Right lobe of liver (tissue), 6 donors: ENCODE measurements at regions not wholly inside any gene's neighbourhood (a gene's known extent, or its start where the extent isn't known, plus 50 kb on each side); places are given as distances from the start of the nearest gene placed in this dataset.

Experiments used
- ATAC-seq, 4 donors: fragments of 200-7000 bp; cut with Tn5 transposase; one replicate each; pipeline ENCODE4 v1.9.1; 2020; ENCODE audit warnings: mild to moderate bottlenecking in 4 of 4, moderate library complexity in 4 of 4
- DNase-seq, 3 donors: peaks; one replicate each; pipeline ENCODE4 v3.0.0-alpha.2; 2020
- H3K27ac ChIP-seq, 3 donors: fragments of 200-600 bp; one replicate each; pipeline ENCODE4 v1.8.0; 2022
- H3K27me3 ChIP-seq, 2 donors: fragments of 200-600 bp; one replicate each; pipeline ENCODE4 v1.8.0; 2022
- H3K36me3 ChIP-seq, 4 donors: fragments of 200-600 bp; sonication (generic) in 1 of 4; one replicate each; pipeline versions ENCODE4 v1.5.1 to v1.8.0; 2017 to 2022; ENCODE audit warnings: control low read depth in 1 of 4
- H3K4me1 ChIP-seq, 4 donors: fragments of 200-600 bp; sonication (generic) in 1 of 4; one replicate each; pipeline versions ENCODE4 v1.5.1 to v1.8.0; 2017 to 2022; ENCODE audit warnings: control low read depth in 1 of 4
- H3K4me3 ChIP-seq, 3 donors: fragments of 200-600 bp; one replicate each; pipeline ENCODE4 v1.8.0; 2022
- H3K9me3 ChIP-seq, 4 donors: fragments of 200-600 bp; sonication (generic) in 1 of 4; one replicate each; pipeline versions ENCODE4 v1.5.1 to v1.8.0; 2017 to 2022; ENCODE audit warnings: control low read depth in 1 of 4
- POLR2A ChIP-seq: fragments of 450-650 bp; IDR thresholded peaks from one replicate; pipeline ENCODE4 v1.6.1; 2017; ENCODE audit warnings: antibody characterized with exemption, mild to moderate bottlenecking
- WGBS: methylation state at CpG from one replicate; pipeline ENCODE4 v1.1.6; 2018; ENCODE audit warnings: low coverage, low lambda C conversion rate; ENCODE audit not compliant: insufficient coverage; ENCODE audit errors: missing lambda C conversion rate; 5-methylcytosine and 5-hydroxymethylcytosine counted together
- intact Hi-C, 2 donors: fragments of 100-400 bp; cut with DNase I; formaldehyde crosslinking; loops; one replicate each; pipeline versions ENCODE4 v1.11.2 to v1.14.1; 2022
- TF ChIP-seq, protein P1 (sequence below), 4 donors: fragments of 200-600 bp in 3 of 4; fragments of 450-650 bp in 1 of 4; IDR thresholded peaks; one replicate each; pipeline versions ENCODE4 v1.5.1 to v1.8.0; 2016 to 2022; ENCODE audit warnings: antibody characterized with exemption in 4 of 4, mild to moderate bottlenecking in 2 of 4
- donor health status: DM: no; HTN: yes; CAD: no.
- donor health status: DM: no; HTN: no; CAD: no.
- donor health status: DM: no; HTN: no; CAD: no.
- donor health status: DM: no; HTN: yes; CAD: no.
- donor health status: DM: no; HTN: yes; CAD: no.

- Histone ChIP-seq H3K27ac (no peak overlapping the region), H3K36me3 (no peaks in the 10 kb centered on the region), H3K9me3 (peaks cover 0 to 12% (median 0%) of the 10 kb centered on the region in 4 donors), H3K4me3 (no peak overlapping the region), H3K4me1 (no peaks in the 10 kb centered on the region), H3K27me3 (no peaks in the 10 kb centered on the region)
- no peak for TF ChIP-seq POLR2A
- TF ChIP-seq, protein P1, sequence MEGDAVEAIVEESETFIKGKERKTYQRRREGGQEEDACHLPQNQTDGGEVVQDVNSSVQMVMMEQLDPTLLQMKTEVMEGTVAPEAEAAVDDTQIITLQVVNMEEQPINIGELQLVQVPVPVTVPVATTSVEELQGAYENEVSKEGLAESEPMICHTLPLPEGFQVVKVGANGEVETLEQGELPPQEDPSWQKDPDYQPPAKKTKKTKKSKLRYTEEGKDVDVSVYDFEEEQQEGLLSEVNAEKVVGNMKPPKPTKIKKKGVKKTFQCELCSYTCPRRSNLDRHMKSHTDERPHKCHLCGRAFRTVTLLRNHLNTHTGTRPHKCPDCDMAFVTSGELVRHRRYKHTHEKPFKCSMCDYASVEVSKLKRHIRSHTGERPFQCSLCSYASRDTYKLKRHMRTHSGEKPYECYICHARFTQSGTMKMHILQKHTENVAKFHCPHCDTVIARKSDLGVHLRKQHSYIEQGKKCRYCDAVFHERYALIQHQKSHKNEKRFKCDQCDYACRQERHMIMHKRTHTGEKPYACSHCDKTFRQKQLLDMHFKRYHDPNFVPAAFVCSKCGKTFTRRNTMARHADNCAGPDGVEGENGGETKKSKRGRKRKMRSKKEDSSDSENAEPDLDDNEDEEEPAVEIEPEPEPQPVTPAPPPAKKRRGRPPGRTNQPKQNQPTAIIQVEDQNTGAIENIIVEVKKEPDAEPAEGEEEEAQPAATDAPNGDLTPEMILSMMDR (IDR thresholded peaks at IDR 0.05) = no peak
- intact Hi-C loops = no loop called here
- no peak for ATAC-seq
- WGBS = 72% methylated on average over 3 of the region's 3 CpGs
- DNase-seq = no peak
Measured at GRCh38 chrX:43456063-43456462, 200.0 kb upstream of the MAOA start.

DNA sequence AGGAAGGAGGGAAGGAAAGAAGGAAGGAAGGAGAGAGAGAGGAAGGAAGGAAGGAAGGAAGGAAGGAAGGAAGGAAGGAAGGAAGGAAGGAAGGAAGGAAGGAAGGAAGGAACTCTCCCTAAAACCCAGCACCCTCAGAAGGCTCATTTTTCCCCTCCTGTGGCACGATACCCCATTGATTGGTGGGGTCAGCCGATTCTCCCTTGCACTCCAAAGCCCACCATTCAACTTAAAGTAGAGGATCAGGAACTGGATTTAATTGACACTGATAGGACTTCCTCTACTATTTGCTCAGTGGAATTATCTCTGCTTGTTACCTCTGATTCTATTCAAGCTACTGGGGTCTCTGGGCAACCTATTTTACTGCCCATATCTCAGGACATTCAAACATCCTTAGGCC is 199.2 kb upstream of the MAOA start:
- Histone ChIP-seq H3K27me3 (no peaks in the 10 kb centered on the region), H3K36me3 (no peaks in the 10 kb centered on the region), H3K27ac (no peak overlapping the region), H3K4me1 (no peaks in the 10 kb centered on the region), H3K4me3 (no peak overlapping the region), H3K9me3 (peaks cover 0 to 6% (median 0%) of the 10 kb centered on the region in 4 donors)
- ATAC-seq (no peak), DNase-seq (no peak)
- TF ChIP-seq, protein P1 (IDR thresholded peaks at IDR 0.05) = no peak
- TF ChIP-seq POLR2A = no peak
- intact Hi-C loops = no loop called here
- WGBS = 25% methylated on average over 1 of the region's 2 CpGs

DNA sequence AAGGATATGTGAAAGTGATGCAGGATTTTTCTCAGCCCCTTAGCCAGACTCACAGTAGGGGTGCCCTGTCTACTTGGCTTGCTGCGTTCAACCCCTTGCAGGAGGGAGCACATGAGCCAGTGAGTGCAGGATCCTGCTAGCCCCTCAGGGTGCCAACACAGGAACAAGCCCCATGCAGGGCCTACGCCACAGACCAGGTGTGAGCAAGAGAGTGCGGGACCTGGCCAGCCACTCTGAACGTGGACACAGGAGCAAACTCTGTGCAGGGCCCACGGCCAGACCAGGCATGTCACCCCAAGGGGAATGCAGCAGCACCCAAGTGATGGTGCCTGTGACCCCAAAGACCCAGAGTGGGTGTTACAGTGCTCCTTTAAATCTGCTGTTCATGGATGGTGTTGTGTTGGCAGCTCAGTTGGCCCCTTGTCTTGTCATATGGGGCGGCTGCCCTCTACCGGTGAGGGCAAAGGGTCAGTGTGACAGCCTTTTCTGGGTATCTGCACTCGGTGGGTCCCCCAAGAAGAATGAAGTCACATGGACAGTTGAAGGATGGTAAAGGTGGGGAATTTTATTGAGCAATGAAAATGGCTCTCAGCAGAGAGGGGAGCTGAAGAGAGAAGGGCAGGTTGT is 188.4 kb upstream of the MAOA start:
- ATAC-seq (peak in 1 of 4 donors; percentile 26), DNase-seq (peak in 1 of 3 donors; percentile 41)
- Histone ChIP-seq H3K9me3 (no peaks in the 10 kb centered on the region), H3K27ac (no peak overlapping the region), H3K4me3 (no peak overlapping the region), H3K27me3 (no peaks in the 10 kb centered on the region), H3K4me1 (no peaks in the 10 kb centered on the region), H3K36me3 (no peaks in the 10 kb centered on the region)
- WGBS = 13% methylated on average over 3 of the region's 8 CpGs
- intact Hi-C loops = no loop called here
- no peak for TF ChIP-seq POLR2A
- TF ChIP-seq, protein P1 (IDR thresholded peaks at IDR 0.05) = peak in 3 of 4 donors; percentile 16 to 34 (median 25)

DNA sequence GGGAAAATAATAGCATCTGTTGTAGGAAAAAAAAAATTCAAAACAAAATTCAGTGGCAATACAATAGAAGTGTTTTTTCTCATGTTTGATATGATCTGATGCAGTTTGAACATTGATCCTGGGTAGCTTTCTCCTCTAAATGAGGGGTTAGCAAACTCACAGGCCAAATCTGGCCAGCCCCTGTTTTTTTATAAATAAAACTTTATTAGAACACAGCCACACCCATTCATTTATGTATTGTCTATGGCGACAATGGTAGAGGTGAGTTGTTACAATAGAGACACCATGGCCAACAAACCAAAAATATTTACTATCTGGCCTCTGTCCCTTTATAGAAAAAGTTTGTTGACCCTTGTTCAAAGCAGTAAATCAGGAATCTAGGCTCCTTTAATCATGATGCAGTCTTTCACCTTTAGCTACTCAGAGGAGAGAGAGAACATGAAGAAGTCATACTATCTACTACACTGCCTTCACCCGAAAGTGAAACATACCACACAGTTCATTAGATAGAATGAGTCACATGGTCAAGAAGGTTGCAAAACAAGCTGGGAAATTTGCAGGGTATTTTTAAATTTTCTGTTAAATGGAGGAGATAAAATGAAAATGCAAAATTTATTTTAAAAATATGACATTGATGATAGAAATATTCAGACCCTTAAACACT is 186.6 kb upstream of the MAOA start:
- intact Hi-C loops = no loop called here
- DNase-seq (no peak), ATAC-seq (no peak)
- WGBS = 58% methylated on average over 2 of the region's 2 CpGs
- Histone ChIP-seq H3K27ac (no peak overlapping the region), H3K9me3 (no peaks in the 10 kb centered on the region), H3K4me1 (no peaks in the 10 kb centered on the region), H3K27me3 (no peaks in the 10 kb centered on the region), H3K4me3 (no peak overlapping the region), H3K36me3 (no peaks in the 10 kb centered on the region)
- no peak for TF ChIP-seq POLR2A
- TF ChIP-seq, protein P1 (IDR thresholded peaks at IDR 0.05) = no peak
